ENCODE measurements at regions not wholly inside any gene's neighbourhood (a gene's known extent, or its start where the extent isn't known, plus 50 kb on each side); places are given as distances from the start of the nearest gene placed in this dataset.

DNA sequence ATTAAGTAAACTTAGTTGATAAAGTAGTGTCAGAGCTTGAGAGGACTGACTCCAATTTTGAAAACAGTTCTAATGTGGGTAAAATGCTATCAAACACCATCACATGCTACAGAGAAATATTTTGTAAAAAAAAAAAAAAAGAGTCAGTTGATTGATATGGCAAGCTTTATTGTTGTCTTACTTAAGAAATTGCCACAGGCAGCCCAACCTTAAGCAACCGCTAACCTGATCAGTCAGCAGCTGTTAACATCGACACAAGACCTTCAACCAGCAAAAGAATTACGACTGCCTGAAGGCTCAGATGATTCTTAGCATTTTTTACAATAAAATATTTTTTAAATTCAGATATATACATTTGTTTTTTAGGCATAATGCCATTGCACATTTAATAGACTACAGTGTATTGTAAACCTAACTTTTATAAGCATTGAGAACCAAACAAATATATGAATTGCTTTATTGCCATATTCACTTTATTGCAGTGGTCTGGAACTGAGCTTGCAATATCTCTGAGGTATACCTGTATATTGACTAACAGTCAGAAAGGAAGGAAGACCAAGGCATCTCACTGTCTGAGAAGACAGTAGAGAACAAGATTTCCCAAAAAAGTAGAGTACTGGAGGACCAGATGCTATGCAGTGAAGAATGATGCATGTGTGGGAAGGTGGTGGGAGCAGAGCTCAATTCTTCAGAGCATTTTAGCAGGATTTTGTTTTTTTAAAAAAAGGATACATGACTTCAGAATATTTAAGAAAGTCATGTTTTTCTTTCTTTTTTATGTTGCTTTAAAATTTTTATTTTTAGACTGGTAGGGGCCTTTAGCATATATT is 973.8 kb upstream of the GYPC start:
- Histone ChIP-seq H3K4me1 (ENCODE audit: control insufficient read depth, insufficient read depth, low read length) (no peaks in the 10 kb centered on the region), H3K36me3 (ENCODE audit: control insufficient read depth, insufficient read depth, low read length) (no peaks in the 10 kb centered on the region), H4K8ac (ENCODE audit: low read depth in 2 of 2, low read length in 2 of 2) (no peak overlapping the region), H4K20me1 (ENCODE audit: insufficient read depth, low read length) (no peaks in the 10 kb centered on the region), H2BK5ac (ENCODE audit: low read depth, low read length, poor library complexity, severe bottlenecking) (no peak overlapping the region), H2AK5ac (ENCODE audit: low read depth, low read length) (no peak overlapping the region), H3K27me3 (ENCODE audit: control insufficient read depth, insufficient read depth, low read length) (no peaks in the 10 kb centered on the region), H3K9me1 (ENCODE audit: insufficient read depth, low read length) (no peaks in the 10 kb centered on the region), H2BK15ac (ENCODE audit: low read depth, low read length) (no peak overlapping the region), H3K9ac (ENCODE audit: low read depth, low read length) (no peak overlapping the region), H3K4ac (ENCODE audit: low read depth, low read length) (no peak overlapping the region), H3K9me3 (ENCODE audit: control insufficient read depth, insufficient read depth, low read length) (peaks cover 17% of the 10 kb centered on the region), H2BK120ac (ENCODE audit: low read depth, low read length) (no peak overlapping the region), H2AK9ac (replicated peaks; ENCODE audit: low read depth, low read length, poor library complexity) (no peak overlapping the region), H3K27ac (ENCODE audit: insufficient read depth, low read length) (no peak overlapping the region), H4K91ac (ENCODE audit: insufficient read depth, low read depth, low read length) (no peak overlapping the region), H3K14ac (replicated peaks; ENCODE audit: low read depth, low read length) (no peak overlapping the region), H2BK20ac (ENCODE audit: low read depth, low read length) (no peak overlapping the region), H3K4me3 (ENCODE audit: insufficient read depth, low read depth, low read length) (no peak overlapping the region), H2AFZ (replicated peaks; ENCODE audit: low read length, poor library complexity) (no peak overlapping the region), H3K79me1 (ENCODE audit: low read depth in 1 of 2, low read length in 2 of 2) (no peaks in the 10 kb centered on the region), H3K18ac (ENCODE audit: low read depth, low read length) (no peak overlapping the region), H4K5ac (ENCODE audit: low read depth, low read length) (no peak overlapping the region), H3K23ac (ENCODE audit: low read depth, low read length) (no peak overlapping the region), H3K4me2 (ENCODE audit: low read depth, low read length) (no peak overlapping the region), H3K56ac (ENCODE audit: extremely low read depth, insufficient read depth, low read length) (no peak overlapping the region)
- in situ Hi-C loops (cut with MboI; ENCODE audit: low sequenced_read_pairs) (no loop called here), dilution Hi-C loops (cut with HindIII; ENCODE audit: low sequenced_read_pairs, unreplicated experiment) (no loop called here), intact Hi-C loops (cut with micrococcal nuclease) (no loop called here)
- DNase-seq (no peak), ATAC-seq (ENCODE audit: low read depth) (no peak)
- ChIA-PET CTCF (interaction anchor here (0.6 kb wide), 1 partner anchor 1806 kb away, joined by 6 read pairs; no protein-coding TSS in a partner anchor), POLR2A (ENCODE audit: unreplicated experiment) (no interaction called here)
- BruUV-seq (replicated peaks) = no TSS peak
- WGBS, 2 experiments (ENCODE audit: extremely low coverage in 2 of 2, insufficient read length in 1 of 2) = no CpG with 5 or more reads among the region's 3 CpGs
- no peak for TF ChIP-seq MAZ (IDR thresholded peaks at IDR 0.05; ENCODE audit: borderline replicate concordance, low read depth, low read length)
- TF ChIP-seq FOS (IDR thresholded peaks at IDR 0.05; ENCODE audit: low read depth, low read length) = no peak
- no peak for TF ChIP-seq CEBPB (IDR thresholded peaks at IDR 0.05; ENCODE audit: low read depth, low read length)
- no peak for TF ChIP-seq RFX5 (IDR thresholded peaks at IDR 0.05; ENCODE audit: low read depth, low read length)
- no peak for TF ChIP-seq SMC3 (IDR thresholded peaks at IDR 0.05; ENCODE audit: low read depth, low read length)
- TF ChIP-seq, protein P1, sequence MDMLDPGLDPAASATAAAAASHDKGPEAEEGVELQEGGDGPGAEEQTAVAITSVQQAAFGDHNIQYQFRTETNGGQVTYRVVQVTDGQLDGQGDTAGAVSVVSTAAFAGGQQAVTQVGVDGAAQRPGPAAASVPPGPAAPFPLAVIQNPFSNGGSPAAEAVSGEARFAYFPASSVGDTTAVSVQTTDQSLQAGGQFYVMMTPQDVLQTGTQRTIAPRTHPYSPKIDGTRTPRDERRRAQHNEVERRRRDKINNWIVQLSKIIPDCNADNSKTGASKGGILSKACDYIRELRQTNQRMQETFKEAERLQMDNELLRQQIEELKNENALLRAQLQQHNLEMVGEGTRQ (IDR thresholded peaks at IDR 0.05; ENCODE audit: low read depth, low read length) = no peak
- TF ChIP-seq MAFK (IDR thresholded peaks at IDR 0.05; ENCODE audit: low read depth, low read length) = no peak
- no peak for TF ChIP-seq POLR2A (IDR thresholded peaks at IDR 0.05; ENCODE audit: low read depth, low read length)
- TF ChIP-seq CHD1 (IDR thresholded peaks at IDR 0.05; ENCODE audit: low read depth, low read length) = no peak
- no peak for TF ChIP-seq RCOR1 (IDR thresholded peaks at IDR 0.05; ENCODE audit: insufficient replicate concordance, low read length)
- no peak for TF ChIP-seq BHLHE40 (IDR thresholded peaks at IDR 0.05; ENCODE audit: low read depth, low read length)
- no peak for TF ChIP-seq RAD21 (IDR thresholded peaks at IDR 0.05; ENCODE audit: low read length)
- TF ChIP-seq MXI1 (IDR thresholded peaks at IDR 0.05; ENCODE audit: borderline replicate concordance, low read depth, low read length) = no peak
- TF ChIP-seq, protein P2, sequence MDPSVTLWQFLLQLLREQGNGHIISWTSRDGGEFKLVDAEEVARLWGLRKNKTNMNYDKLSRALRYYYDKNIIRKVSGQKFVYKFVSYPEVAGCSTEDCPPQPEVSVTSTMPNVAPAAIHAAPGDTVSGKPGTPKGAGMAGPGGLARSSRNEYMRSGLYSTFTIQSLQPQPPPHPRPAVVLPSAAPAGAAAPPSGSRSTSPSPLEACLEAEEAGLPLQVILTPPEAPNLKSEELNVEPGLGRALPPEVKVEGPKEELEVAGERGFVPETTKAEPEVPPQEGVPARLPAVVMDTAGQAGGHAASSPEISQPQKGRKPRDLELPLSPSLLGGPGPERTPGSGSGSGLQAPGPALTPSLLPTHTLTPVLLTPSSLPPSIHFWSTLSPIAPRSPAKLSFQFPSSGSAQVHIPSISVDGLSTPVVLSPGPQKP (IDR thresholded peaks at IDR 0.05; ENCODE audit: borderline replicate concordance, low read depth, low read length) = no peak
- TF ChIP-seq NFE2L2 (IDR thresholded peaks at IDR 0.05; ENCODE audit: low read depth, low read length) = no peak
- TF ChIP-seq, protein P3, sequence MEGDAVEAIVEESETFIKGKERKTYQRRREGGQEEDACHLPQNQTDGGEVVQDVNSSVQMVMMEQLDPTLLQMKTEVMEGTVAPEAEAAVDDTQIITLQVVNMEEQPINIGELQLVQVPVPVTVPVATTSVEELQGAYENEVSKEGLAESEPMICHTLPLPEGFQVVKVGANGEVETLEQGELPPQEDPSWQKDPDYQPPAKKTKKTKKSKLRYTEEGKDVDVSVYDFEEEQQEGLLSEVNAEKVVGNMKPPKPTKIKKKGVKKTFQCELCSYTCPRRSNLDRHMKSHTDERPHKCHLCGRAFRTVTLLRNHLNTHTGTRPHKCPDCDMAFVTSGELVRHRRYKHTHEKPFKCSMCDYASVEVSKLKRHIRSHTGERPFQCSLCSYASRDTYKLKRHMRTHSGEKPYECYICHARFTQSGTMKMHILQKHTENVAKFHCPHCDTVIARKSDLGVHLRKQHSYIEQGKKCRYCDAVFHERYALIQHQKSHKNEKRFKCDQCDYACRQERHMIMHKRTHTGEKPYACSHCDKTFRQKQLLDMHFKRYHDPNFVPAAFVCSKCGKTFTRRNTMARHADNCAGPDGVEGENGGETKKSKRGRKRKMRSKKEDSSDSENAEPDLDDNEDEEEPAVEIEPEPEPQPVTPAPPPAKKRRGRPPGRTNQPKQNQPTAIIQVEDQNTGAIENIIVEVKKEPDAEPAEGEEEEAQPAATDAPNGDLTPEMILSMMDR (conservative IDR thresholded peaks at IDR 0.05; ENCODE audit: low read depth, low read length) = no peak

Data from IMR-90 (cell line).